Natural killer cell (primary cell): ENCODE measurements at regions not wholly inside any gene's neighbourhood (a gene's known extent, or its start where the extent isn't known, plus 50 kb on each side); places are given as distances from the start of the nearest gene placed in this dataset.

Experiments
- ATAC-seq, 3 donors: fragments of 150-1000 bp in 2 of 3; fragments of 200-7000 bp in 1 of 3; cut with Tn5 transposase; 1 replicate in 1 of 3; 2 replicates in 2 of 3; pipeline ENCODE4 v1.10.0; 2021; ENCODE audit warnings: mild to moderate bottlenecking in 2 of 3, moderate library complexity in 2 of 3
- DNase-seq, 2 donors: peaks; one replicate each; pipeline versions ENCODE4 v3.0.0 to v3.0.0-alpha.2; 2013 to 2021; ENCODE audit warnings: mixed read lengths in 1 of 2
- H3K27ac ChIP-seq: one replicate; pipeline ENCODE4 v1.5.1; 2013; ENCODE audit warnings: mild to moderate bottlenecking, low read length
- H3K27me3 ChIP-seq: one replicate; pipeline ENCODE4 v1.6.1; 2013; ENCODE audit warnings: low read length; ENCODE audit not compliant: control insufficient read depth, insufficient read depth
- H3K36me3 ChIP-seq: one replicate; pipeline ENCODE4 v1.6.1; 2013; ENCODE audit warnings: low read length; ENCODE audit not compliant: control insufficient read depth, insufficient read depth
- H3K4me1 ChIP-seq: one replicate; pipeline ENCODE4 v1.6.1; 2013; ENCODE audit warnings: low read length; ENCODE audit not compliant: control insufficient read depth, insufficient read depth
- H3K4me3 ChIP-seq: one replicate; pipeline ENCODE4 v1.5.1; 2013; ENCODE audit warnings: low read length
- H3K9me3 ChIP-seq: one replicate; pipeline ENCODE4 v1.6.1; 2013; ENCODE audit warnings: low read length; ENCODE audit not compliant: control insufficient read depth, insufficient read depth
- H3K27ac Mint-ChIP-seq, 2 donors: one replicate each; pipeline ENCODE4 v1.8.0; 2022; ENCODE audit warnings: mild to moderate bottlenecking in 2 of 2, mixed read lengths in 2 of 2, moderate library complexity in 1 of 2
- H3K27me3 Mint-ChIP-seq, 2 donors: one replicate each; pipeline ENCODE4 v1.8.0; 2022; ENCODE audit warnings: low read depth in 2 of 2, mixed read lengths in 2 of 2
- H3K36me3 Mint-ChIP-seq: one replicate; pipeline ENCODE4 v1.8.0; 2022; ENCODE audit warnings: mixed read lengths
- H3K4me1 Mint-ChIP-seq, 2 donors: one replicate each; pipeline ENCODE4 v1.8.0; 2022; ENCODE audit warnings: mixed read lengths in 2 of 2
- H3K4me3 Mint-ChIP-seq: one replicate; pipeline ENCODE4 v1.8.0; 2022; ENCODE audit warnings: mild to moderate bottlenecking, moderate library complexity, mixed read lengths
- H3K9me3 Mint-ChIP-seq, 2 donors: one replicate each; pipeline ENCODE4 v1.8.0; 2022; ENCODE audit warnings: mixed read lengths in 2 of 2
- WGBS: methylation state at CpG from one replicate; pipeline ENCODE4 v1.1.7; 2013; ENCODE audit warnings: missing lambda C conversion rate; ENCODE audit not compliant: insufficient coverage; 5-methylcytosine and 5-hydroxymethylcytosine counted together
- intact Hi-C: fragments of 100-400 bp; cut with micrococcal nuclease; formaldehyde crosslinking; loops from one replicate; pipeline ENCODE4 v1.14.2; 2022
- TF ChIP-seq, protein P1 (sequence below): fragments of 200-600 bp; IDR thresholded peaks from one replicate; pipeline ENCODE4 v1.8.0; 2022; ENCODE audit warnings: antibody characterized with exemption

DNA sequence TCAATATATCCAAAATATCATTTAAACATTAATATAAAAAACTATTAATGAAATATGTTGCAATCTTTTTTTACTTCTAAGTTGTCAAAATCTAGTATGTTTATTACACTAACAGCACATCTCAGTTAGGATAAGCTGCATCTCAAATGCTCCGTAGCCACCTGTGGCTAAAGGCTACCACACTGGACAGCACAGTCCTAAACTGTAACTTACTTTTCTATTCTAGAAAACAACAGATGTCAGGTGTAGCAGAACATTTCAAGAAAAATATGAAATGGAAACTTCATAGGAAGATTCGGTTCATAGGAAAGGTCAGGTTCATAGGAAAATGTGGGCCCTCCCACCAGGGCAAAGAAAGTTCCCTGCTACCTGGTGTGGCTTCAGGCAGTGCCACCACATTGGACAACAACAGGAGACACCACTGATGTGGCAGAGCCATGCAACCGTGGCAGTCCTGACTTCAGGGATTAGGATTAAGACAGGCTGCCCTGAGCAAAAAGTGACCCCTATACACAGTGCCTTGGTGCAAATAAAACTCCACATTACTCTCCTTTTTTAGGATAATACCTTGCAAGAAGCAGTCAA, 197.8 kb upstream of the NR4A3 start:
- TF ChIP-seq, protein P1, sequence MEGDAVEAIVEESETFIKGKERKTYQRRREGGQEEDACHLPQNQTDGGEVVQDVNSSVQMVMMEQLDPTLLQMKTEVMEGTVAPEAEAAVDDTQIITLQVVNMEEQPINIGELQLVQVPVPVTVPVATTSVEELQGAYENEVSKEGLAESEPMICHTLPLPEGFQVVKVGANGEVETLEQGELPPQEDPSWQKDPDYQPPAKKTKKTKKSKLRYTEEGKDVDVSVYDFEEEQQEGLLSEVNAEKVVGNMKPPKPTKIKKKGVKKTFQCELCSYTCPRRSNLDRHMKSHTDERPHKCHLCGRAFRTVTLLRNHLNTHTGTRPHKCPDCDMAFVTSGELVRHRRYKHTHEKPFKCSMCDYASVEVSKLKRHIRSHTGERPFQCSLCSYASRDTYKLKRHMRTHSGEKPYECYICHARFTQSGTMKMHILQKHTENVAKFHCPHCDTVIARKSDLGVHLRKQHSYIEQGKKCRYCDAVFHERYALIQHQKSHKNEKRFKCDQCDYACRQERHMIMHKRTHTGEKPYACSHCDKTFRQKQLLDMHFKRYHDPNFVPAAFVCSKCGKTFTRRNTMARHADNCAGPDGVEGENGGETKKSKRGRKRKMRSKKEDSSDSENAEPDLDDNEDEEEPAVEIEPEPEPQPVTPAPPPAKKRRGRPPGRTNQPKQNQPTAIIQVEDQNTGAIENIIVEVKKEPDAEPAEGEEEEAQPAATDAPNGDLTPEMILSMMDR: no peak

DNA sequence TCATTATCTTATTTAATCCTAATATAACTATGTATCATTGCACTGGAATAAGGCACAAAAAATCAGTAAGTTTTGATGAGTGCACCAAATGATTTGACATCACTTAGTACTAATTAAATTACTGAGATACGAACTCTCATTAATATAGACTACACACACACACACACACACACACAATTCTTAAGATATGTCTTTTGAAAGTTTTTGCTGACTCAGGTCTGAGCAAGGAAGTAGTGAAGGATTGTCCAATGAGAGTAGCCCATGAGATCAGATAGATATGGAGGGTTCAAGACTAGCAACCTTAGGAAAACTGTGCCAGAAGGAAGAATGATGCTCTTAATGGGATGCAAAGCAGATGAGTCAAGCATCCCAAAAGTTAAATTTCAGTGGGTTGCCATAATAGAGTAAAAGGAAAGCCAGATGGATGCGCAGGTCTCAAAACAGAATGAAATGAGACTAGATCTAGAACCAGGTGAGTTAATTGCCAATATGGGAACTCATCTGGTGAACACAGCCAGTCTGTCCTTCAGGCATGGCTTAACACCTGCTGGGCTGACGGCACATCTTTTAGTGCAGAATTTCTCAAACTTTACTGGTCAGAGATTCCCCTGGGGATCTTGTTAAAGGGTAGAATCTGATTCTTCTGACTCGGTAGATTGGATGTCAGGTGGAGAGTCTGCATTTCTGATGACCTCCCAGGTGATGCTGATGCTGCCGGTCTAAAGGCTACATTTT, 197.0 kb upstream of the NR4A3 start:
- TF ChIP-seq, protein P1: no peak
- DNase-seq (no peak), ATAC-seq (no peak)
- intact Hi-C loops: no loop called here
- H3K27me3 ChIP-seq: peaks cover 2% of the 10 kb centered on the region
- Mint-ChIP-seq H3K36me3 (no peaks in the 10 kb centered on the region), H3K4me3 (no peak overlapping the region), H3K9me3 (no peaks in the 10 kb centered on the region), H3K27ac (no peak overlapping the region), H3K4me1 (peaks cover 0 to 7% of the 10 kb centered on the region in 2 donors), H3K27me3 (peaks cover 9 to 11% of the 10 kb centered on the region in 2 donors)
- H3K36me3 ChIP-seq: no peaks in the 10 kb centered on the region
- no peaks in the 10 kb centered on the region for H3K4me1 ChIP-seq
- no peaks in the 10 kb centered on the region for H3K9me3 ChIP-seq
- no peak overlapping the region for H3K4me3 ChIP-seq
- 83% methylated on average over 4 of the region's 5 CpGs for WGBS
- H3K27ac ChIP-seq: no peak overlapping the region

More for the DNA sequence above, 197.8 kb upstream of the NR4A3 start:
- Mint-ChIP-seq H3K36me3 (no peaks in the 10 kb centered on the region), H3K27ac (no peak overlapping the region), H3K4me1 (peaks cover 0 to 7% of the 10 kb centered on the region in 2 donors), H3K27me3 (peaks cover 9 to 14% of the 10 kb centered on the region in 2 donors), H3K9me3 (no peaks in the 10 kb centered on the region), H3K4me3 (no peak overlapping the region)
- H3K4me3 ChIP-seq: no peak overlapping the region
- no peaks in the 10 kb centered on the region for H3K36me3 ChIP-seq
- H3K27ac ChIP-seq: no peak overlapping the region
- no peaks in the 10 kb centered on the region for H3K4me1 ChIP-seq
- no peak for ATAC-seq
- H3K9me3 ChIP-seq: no peaks in the 10 kb centered on the region
- WGBS: 90% methylated on average over 3 of the region's 3 CpGs
- intact Hi-C loops: no loop called here
- no peak for DNase-seq
- peaks cover 2% of the 10 kb centered on the region for H3K27me3 ChIP-seq

DNA sequence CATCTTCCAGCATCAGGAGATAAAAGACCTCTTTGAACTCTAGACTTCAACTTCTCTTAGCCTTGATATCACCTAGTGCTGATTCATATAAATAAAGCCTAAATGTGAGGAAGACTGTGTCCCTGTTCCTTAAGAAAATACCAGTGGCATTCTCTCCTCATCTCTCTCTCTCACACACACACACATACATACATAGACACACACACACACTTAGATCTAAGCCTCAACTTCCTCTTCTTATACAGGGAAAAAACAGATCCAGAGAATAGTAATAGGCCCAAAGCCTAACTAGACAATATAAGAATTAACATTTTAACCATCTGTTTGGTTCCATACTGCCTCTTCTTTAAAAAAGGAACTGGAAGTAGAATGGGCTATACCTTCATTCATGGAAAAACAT, 195.3 kb upstream of the NR4A3 start:
- no peak for ATAC-seq
- H3K9me3 Mint-ChIP-seq: no peaks in the 10 kb centered on the region
- H3K27ac Mint-ChIP-seq: no peak overlapping the region
- peaks cover 0 to 7% of the 10 kb centered on the region in 2 donors for H3K4me1 Mint-ChIP-seq
- H3K9me3 ChIP-seq: no peaks in the 10 kb centered on the region
- no peaks in the 10 kb centered on the region for H3K36me3 Mint-ChIP-seq
- no peaks in the 10 kb centered on the region for H3K4me1 ChIP-seq
- H3K4me3 ChIP-seq: no peak overlapping the region
- intact Hi-C loops: no loop called here
- TF ChIP-seq, protein P1: no peak
- no peaks in the 10 kb centered on the region for H3K36me3 ChIP-seq
- peaks cover 7 to 9% of the 10 kb centered on the region in 2 donors for H3K27me3 Mint-ChIP-seq
- no peak overlapping the region for H3K4me3 Mint-ChIP-seq
- peaks cover 2% of the 10 kb centered on the region for H3K27me3 ChIP-seq
- H3K27ac ChIP-seq: no peak overlapping the region
- no peak for DNase-seq

DNA sequence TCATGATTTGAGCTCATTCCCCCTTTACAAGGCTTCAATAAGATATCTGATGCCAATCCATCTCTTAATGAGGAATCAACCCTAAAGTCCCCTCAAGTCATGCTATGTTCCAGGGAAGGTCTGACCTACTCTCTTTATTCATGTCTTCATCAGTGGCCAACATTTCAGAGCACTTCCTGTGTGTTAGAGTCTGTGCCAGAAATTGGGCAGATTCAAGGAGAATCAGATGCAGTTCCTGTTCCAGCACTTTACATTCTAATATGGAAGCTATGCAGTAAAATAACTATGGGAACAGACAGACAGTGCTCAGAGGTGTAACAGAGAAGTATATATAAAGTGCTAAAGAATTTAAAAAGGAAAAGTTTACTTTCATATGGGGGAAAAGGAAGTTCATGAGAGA, 193.4 kb upstream of the NR4A3 start:
- Histone ChIP-seq H3K4me3 (no peak overlapping the region), H3K27ac (no peak overlapping the region), H3K27me3 (peaks cover 2% of the 10 kb centered on the region), H3K9me3 (no peaks in the 10 kb centered on the region), H3K36me3 (no peaks in the 10 kb centered on the region), H3K4me1 (no peaks in the 10 kb centered on the region)
- TF ChIP-seq, protein P1: no peak
- intact Hi-C loops: no loop called here
- ATAC-seq: no peak
- Mint-ChIP-seq H3K27me3 (peaks cover 4 to 10% of the 10 kb centered on the region in 2 donors), H3K36me3 (no peaks in the 10 kb centered on the region), H3K4me1 (peaks cover 0 to 7% of the 10 kb centered on the region in 2 donors), H3K9me3 (no peaks in the 10 kb centered on the region), H3K4me3 (no peak overlapping the region), H3K27ac (no peak overlapping the region)
- no peak for DNase-seq
